ENCODE measurements at regions not wholly inside any gene's neighbourhood (a gene's known extent, or its start where the extent isn't known, plus 50 kb on each side); places are given as distances from the start of the nearest gene placed in this dataset.

DNA sequence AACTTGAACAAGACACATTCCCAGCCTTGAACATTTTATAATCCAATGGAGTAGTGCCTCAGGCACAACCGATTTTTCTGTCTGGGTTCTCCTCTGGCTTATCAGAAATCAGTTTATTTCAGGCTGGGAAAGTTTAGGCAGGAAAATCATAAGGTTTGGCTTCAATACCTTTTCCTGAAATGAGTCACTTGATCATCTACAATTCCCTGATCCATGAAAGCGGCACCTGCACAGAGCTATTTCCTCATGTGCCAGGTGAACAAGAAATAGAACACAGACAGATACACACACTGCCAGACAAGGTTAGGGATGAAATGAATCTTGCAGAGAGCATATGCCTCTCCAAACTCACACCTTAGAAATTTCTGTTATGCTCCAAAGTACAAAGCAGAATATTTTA lies 106.7 kb upstream of the OR9G4 start:
- TF ChIP-seq, protein P1, sequence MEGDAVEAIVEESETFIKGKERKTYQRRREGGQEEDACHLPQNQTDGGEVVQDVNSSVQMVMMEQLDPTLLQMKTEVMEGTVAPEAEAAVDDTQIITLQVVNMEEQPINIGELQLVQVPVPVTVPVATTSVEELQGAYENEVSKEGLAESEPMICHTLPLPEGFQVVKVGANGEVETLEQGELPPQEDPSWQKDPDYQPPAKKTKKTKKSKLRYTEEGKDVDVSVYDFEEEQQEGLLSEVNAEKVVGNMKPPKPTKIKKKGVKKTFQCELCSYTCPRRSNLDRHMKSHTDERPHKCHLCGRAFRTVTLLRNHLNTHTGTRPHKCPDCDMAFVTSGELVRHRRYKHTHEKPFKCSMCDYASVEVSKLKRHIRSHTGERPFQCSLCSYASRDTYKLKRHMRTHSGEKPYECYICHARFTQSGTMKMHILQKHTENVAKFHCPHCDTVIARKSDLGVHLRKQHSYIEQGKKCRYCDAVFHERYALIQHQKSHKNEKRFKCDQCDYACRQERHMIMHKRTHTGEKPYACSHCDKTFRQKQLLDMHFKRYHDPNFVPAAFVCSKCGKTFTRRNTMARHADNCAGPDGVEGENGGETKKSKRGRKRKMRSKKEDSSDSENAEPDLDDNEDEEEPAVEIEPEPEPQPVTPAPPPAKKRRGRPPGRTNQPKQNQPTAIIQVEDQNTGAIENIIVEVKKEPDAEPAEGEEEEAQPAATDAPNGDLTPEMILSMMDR (IDR thresholded peaks at IDR 0.05; ENCODE audit: insufficient read depth, low read length, poor library complexity, severe bottlenecking) = no peak
- no peak for TF ChIP-seq EZH2phosphoT487 (conservative IDR thresholded peaks at IDR 0.05; ENCODE audit: low read length)

Data from SU-DHL-6 (cell line).